Hepatocyte (in vitro differentiated cells): ENCODE measurements at regions not wholly inside any gene's neighbourhood (a gene's known extent, or its start where the extent isn't known, plus 50 kb on each side); places are given as distances from the start of the nearest gene placed in this dataset.

ENCODE experiments used
- DNase-seq: peaks from one replicate; pipeline ENCODE4 v3.0.0-alpha.2; 2016; ENCODE audit warnings: low spot score
- H2AFZ ChIP-seq: fragments of 200-600 bp; sonication (generic); 2 replicates; pipeline ENCODE4 v1.6.0; 2016; ENCODE audit warnings: antibody characterized with exemption, mild to moderate bottlenecking
- H3K27ac ChIP-seq: fragments of 200-600 bp; sonication (generic); 2 replicates; pipeline ENCODE4 v1.5.1; 2016; ENCODE audit warnings: mild to moderate bottlenecking
- H3K27me3 ChIP-seq: fragments of 200-600 bp; sonication (generic); 2 replicates; pipeline ENCODE4 v1.6.1; 2016
- H3K36me3 ChIP-seq: fragments of 200-600 bp; sonication (generic); replicated peaks from 2 replicates; pipeline ENCODE4 v1.5.1; 2016; ENCODE audit warnings: low read depth; ENCODE audit not compliant: insufficient read depth
- H3K4me1 ChIP-seq: fragments of 200-600 bp; sonication (generic); 2 replicates; pipeline ENCODE4 v1.5.1; 2016; ENCODE audit warnings: mild to moderate bottlenecking, moderate library complexity; ENCODE audit not compliant: insufficient read depth
- H3K4me2 ChIP-seq: fragments of 200-600 bp; sonication (generic); 2 replicates; pipeline ENCODE4 v1.6.0; 2016
- H3K4me3 ChIP-seq: fragments of 200-600 bp; sonication (generic); 2 replicates; pipeline ENCODE4 v1.5.1; 2016; ENCODE audit warnings: mild to moderate bottlenecking
- H3K79me2 ChIP-seq: fragments of 200-600 bp; sonication (generic); 2 replicates; pipeline ENCODE4 v1.6.0; 2017; ENCODE audit warnings: mild to moderate bottlenecking
- H3K9me2 ChIP-seq: fragments of 200-600 bp; sonication (generic); replicated peaks from 2 replicates; pipeline ENCODE4 v1.6.0; 2017; ENCODE audit warnings: mild to moderate bottlenecking; ENCODE audit not compliant: insufficient read depth
- H3K9me3 ChIP-seq: fragments of 200-600 bp; sonication (generic); 2 replicates; pipeline ENCODE4 v1.5.1; 2016; ENCODE audit warnings: low read depth, mild to moderate bottlenecking
- H4K20me1 ChIP-seq: fragments of 200-600 bp; sonication (generic); 2 replicates; pipeline ENCODE4 v1.6.0; 2016; ENCODE audit warnings: mild to moderate bottlenecking; ENCODE audit not compliant: insufficient read depth, poor library complexity, severe bottlenecking
- EZH2 ChIP-seq: fragments of 200-600 bp; sonication (generic); IDR thresholded peaks from 2 replicates; pipeline ENCODE4 v1.6.1; 2016; ENCODE audit warnings: antibody characterized with exemption, mild to moderate bottlenecking, borderline replicate concordance
- EZH2phosphoT487 ChIP-seq: fragments of 200-600 bp; sonication (generic); IDR thresholded peaks from one replicate; pipeline ENCODE4 v1.6.1; 2018; ENCODE audit warnings: antibody characterized with exemption, mild to moderate bottlenecking, low read depth, moderate library complexity; ENCODE audit not compliant: unreplicated experiment, severe bottlenecking
- WGBS: methylation state at CpG from one replicate; pipeline ENCODE4 v1.1.6; 2016; ENCODE audit warnings: low lambda C conversion rate; ENCODE audit errors: missing lambda C conversion rate; 5-methylcytosine and 5-hydroxymethylcytosine counted together
- TF ChIP-seq, protein P1 (sequence below): fragments of 200-600 bp; sonication (generic); IDR thresholded peaks from 2 replicates; pipeline ENCODE4 v1.5.1; 2016; ENCODE audit warnings: antibody characterized with exemption, mild to moderate bottlenecking; ENCODE audit not compliant: poor library complexity

DNA sequence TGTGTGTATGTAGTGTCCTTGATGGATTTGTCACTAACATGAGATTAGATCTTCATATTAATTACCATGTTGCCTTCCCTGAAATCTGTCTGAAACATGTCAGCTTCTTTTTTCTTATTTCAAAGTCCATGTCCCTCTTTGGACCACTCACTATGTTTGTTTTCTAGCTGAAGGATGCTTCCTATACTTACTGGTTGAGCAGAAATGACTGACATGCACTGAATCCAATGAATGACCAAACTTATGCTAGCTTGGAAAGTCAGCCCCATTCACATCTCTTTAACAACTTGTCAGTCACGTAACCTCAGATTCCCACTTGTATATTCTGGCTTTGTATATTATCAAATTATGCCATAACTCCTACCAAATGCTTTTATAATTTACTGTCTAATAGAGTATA is 69.9 kb upstream of the STK39 start:
- DNase-seq, result no peak
- Histone ChIP-seq H3K79me2 (no peaks in the 10 kb centered on the region), H3K9me2 (no peaks in the 10 kb centered on the region), H2AFZ (no peak overlapping the region), H3K4me3 (no peak overlapping the region), H3K27ac (no peak overlapping the region), H3K36me3 (no peaks in the 10 kb centered on the region), H3K4me1 (no peaks in the 10 kb centered on the region), H3K9me3 (no peaks in the 10 kb centered on the region), H4K20me1 (no peaks in the 10 kb centered on the region), H3K4me2 (no peak overlapping the region), H3K27me3 (no peaks in the 10 kb centered on the region)
- no peak for TF ChIP-seq EZH2phosphoT487
- WGBS, result 90% methylated on average over 1 of the region's 1 CpG

DNA sequence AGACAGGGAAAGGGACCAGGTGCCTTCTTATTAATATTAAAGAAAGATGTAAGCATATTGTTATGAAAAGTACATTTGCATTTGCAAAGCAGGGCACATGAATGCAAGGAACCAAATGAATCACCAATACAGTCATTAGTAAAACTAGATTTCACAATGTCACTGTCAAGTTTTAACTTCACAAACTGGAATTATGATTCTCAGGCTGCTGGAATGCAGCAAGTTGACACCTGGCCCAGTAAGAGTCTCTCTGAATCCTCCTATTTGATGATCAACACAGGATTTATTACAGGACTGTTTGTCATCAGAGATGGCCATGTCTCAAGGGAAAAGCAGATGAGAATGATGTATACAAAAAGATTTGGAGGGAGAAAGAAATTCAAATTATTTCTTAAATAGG is 72.9 kb upstream of the STK39 start:
- no peak for TF ChIP-seq EZH2
- TF ChIP-seq EZH2phosphoT487, result no peak
- TF ChIP-seq, protein P1, sequence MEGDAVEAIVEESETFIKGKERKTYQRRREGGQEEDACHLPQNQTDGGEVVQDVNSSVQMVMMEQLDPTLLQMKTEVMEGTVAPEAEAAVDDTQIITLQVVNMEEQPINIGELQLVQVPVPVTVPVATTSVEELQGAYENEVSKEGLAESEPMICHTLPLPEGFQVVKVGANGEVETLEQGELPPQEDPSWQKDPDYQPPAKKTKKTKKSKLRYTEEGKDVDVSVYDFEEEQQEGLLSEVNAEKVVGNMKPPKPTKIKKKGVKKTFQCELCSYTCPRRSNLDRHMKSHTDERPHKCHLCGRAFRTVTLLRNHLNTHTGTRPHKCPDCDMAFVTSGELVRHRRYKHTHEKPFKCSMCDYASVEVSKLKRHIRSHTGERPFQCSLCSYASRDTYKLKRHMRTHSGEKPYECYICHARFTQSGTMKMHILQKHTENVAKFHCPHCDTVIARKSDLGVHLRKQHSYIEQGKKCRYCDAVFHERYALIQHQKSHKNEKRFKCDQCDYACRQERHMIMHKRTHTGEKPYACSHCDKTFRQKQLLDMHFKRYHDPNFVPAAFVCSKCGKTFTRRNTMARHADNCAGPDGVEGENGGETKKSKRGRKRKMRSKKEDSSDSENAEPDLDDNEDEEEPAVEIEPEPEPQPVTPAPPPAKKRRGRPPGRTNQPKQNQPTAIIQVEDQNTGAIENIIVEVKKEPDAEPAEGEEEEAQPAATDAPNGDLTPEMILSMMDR, result no peak
- Histone ChIP-seq H2AFZ (no peak overlapping the region), H3K36me3 (no peaks in the 10 kb centered on the region), H3K9me3 (no peaks in the 10 kb centered on the region), H3K4me3 (no peak overlapping the region), H3K4me1 (no peaks in the 10 kb centered on the region), H3K4me2 (no peak overlapping the region), H3K79me2 (no peaks in the 10 kb centered on the region), H3K27me3 (no peaks in the 10 kb centered on the region), H3K27ac (no peak overlapping the region), H3K9me2 (no peaks in the 10 kb centered on the region), H4K20me1 (no peaks in the 10 kb centered on the region)
- peak; percentile 13 for DNase-seq

DNA sequence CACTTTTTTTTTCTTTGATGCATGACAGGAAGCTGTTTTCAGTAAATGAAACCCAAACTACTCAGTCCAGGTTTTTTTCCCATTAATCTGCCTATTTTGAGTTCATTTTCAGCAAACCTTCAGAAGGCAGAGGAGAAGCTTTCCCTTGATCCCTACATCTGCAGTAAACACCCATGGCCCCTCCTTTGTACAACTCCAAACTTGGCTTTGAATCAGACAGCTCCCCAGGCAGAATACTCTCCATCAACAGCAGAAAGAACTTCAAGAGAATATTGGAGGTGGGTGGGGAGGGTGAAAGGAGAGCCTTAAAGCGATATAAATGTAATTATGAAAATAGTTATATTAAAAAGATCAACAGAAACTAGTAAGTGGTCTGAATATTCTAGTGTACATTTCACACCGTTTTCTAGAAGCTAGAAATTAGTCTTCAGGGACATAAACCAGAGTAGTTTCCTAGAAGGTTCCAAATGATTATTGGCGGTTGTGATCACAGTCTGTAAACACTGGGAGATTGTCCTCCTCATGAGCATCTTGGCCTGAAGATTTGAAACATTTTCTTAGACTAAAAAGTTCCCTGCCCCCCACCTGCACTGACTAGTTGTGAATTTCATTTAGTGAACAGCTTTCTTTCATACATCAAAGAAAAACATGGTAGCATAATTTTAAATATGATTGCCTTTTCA is 75.1 kb upstream of the STK39 start:
- no peaks in the 10 kb centered on the region for H3K9me2 ChIP-seq
- no peak overlapping the region for H3K4me3 ChIP-seq
- H4K20me1 ChIP-seq, result no peaks in the 10 kb centered on the region
- no peak for DNase-seq
- no peaks in the 10 kb centered on the region for H3K27me3 ChIP-seq
- H3K9me3 ChIP-seq, result no peaks in the 10 kb centered on the region
- 85% methylated on average over 3 of the region's 3 CpGs for WGBS
- no peak overlapping the region for H3K27ac ChIP-seq
- TF ChIP-seq, protein P1, result no peak
- TF ChIP-seq EZH2 (no peak), EZH2phosphoT487 (no peak)
- H3K79me2 ChIP-seq, result no peaks in the 10 kb centered on the region
- H3K4me2 ChIP-seq, result no peak overlapping the region
- peaks cover 5% of the 10 kb centered on the region for H3K4me1 ChIP-seq
- no peaks in the 10 kb centered on the region for H3K36me3 ChIP-seq
- no peak overlapping the region for H2AFZ ChIP-seq

DNA sequence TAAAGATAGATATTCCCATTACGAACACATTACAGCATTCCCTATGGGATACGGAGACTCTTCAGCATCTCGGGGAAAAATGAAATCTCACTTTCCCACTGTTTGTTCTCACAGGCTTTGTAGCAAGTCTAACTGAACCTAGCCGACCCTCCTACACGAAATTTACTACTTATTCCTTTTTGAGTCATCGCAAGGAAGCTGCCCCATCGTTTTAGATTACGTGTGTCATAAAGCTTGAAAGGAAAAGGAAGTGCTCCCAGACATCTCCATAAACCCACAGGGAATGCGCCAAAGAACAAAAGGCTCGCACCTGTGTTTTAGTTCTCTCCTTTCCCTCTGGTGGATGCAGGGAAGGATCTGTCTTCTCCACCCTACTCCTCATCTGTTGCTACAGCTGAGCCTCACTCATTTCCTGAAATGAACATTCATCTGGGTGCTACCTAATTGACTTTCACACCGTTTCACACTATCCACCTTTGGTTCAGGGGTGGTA is 76.2 kb upstream of the STK39 start:
- WGBS, result 80% methylated on average over 11 of the region's 11 CpGs
- Histone ChIP-seq H4K20me1 (no peaks in the 10 kb centered on the region), H3K27me3 (no peaks in the 10 kb centered on the region), H3K79me2 (no peaks in the 10 kb centered on the region), H3K9me2 (no peaks in the 10 kb centered on the region), H3K4me2 (no peak overlapping the region), H3K27ac (no peak overlapping the region), H3K4me3 (no peak overlapping the region), H2AFZ (no peak overlapping the region), H3K9me3 (no peaks in the 10 kb centered on the region), H3K36me3 (no peaks in the 10 kb centered on the region), H3K4me1 (peaks cover 5% of the 10 kb centered on the region)
- no peak for TF ChIP-seq EZH2phosphoT487
- no peak for TF ChIP-seq EZH2
- TF ChIP-seq, protein P1, result no peak
- no peak for DNase-seq
